ENCODE measurements at regions not wholly inside any gene's neighbourhood (a gene's known extent, or its start where the extent isn't known, plus 50 kb on each side); places are given as distances from the start of the nearest gene placed in this dataset.

GRCh38 chr5:4089087-4089486 is 493.5 kb downstream of the IRX1 start:
- no peaks in the 10 kb centered on the region for H3K79me2 ChIP-seq (ENCODE audit: insufficient read depth, low read depth, low read length)
- H4K20me1 ChIP-seq (ENCODE audit: insufficient read depth, low read length), result no peaks in the 10 kb centered on the region
- no peaks in the 10 kb centered on the region for H3K9me2 ChIP-seq (ENCODE audit: insufficient read depth, low read length)
- CTCF ChIA-PET (ENCODE audit: unreplicated experiment), result no interaction called here
- H3K27ac ChIP-seq (ENCODE audit: low read depth, low read length, poor library complexity, severe bottlenecking), result no peak overlapping the region
- H3K4me2 ChIP-seq (ENCODE audit: low read length), result no peak overlapping the region
- H3K4me3 ChIP-seq (ENCODE audit: low read depth, low read length, poor library complexity, severe bottlenecking), result no peak overlapping the region
- TF ChIP-seq CTCF (conservative IDR thresholded peaks at IDR 0.05; ENCODE audit: low read length), result no peak
- no peak overlapping the region for H2AFZ ChIP-seq (ENCODE audit: low read length)
- no TSS peak for BruUV-seq (replicated peaks)
- intact Hi-C loops (cut with micrococcal nuclease; ENCODE audit: unreplicated experiment), result no loop called here
- H3K4me1 ChIP-seq (ENCODE audit: insufficient read depth, low read length, poor library complexity, severe bottlenecking), result no peaks in the 10 kb centered on the region
- H3K36me3 ChIP-seq (ENCODE audit: insufficient read depth, low read length), result no peaks in the 10 kb centered on the region
- no peaks in the 10 kb centered on the region for H3K9me3 ChIP-seq (ENCODE audit: low read length)
- POLR2A ChIA-PET, result no interaction called here
- no peak for DNase-seq (ENCODE audit: low spot score)

GRCh38 chr5:4093236-4093635 is 497.6 kb downstream of the IRX1 start:
- Histone ChIP-seq H3K9me3 (ENCODE audit: low read length) (no peaks in the 10 kb centered on the region), H3K4me3 (ENCODE audit: low read depth, low read length, poor library complexity, severe bottlenecking) (no peak overlapping the region), H3K4me1 (ENCODE audit: insufficient read depth, low read length, poor library complexity, severe bottlenecking) (no peaks in the 10 kb centered on the region), H3K36me3 (ENCODE audit: insufficient read depth, low read length) (no peaks in the 10 kb centered on the region), H3K27ac (ENCODE audit: low read depth, low read length, poor library complexity, severe bottlenecking) (no peak overlapping the region), H3K9me2 (ENCODE audit: insufficient read depth, low read length) (no peaks in the 10 kb centered on the region), H2AFZ (ENCODE audit: low read length) (no peak overlapping the region), H3K4me2 (ENCODE audit: low read length) (no peak overlapping the region), H3K79me2 (ENCODE audit: insufficient read depth, low read depth, low read length) (no peaks in the 10 kb centered on the region), H4K20me1 (ENCODE audit: insufficient read depth, low read length) (no peaks in the 10 kb centered on the region)
- no peak for DNase-seq (ENCODE audit: low spot score)
- POLR2A ChIA-PET, result no interaction called here
- intact Hi-C loops (cut with micrococcal nuclease; ENCODE audit: unreplicated experiment), result no loop called here
- CTCF ChIA-PET (ENCODE audit: unreplicated experiment), result no interaction called here
- BruUV-seq (replicated peaks), result no TSS peak
- TF ChIP-seq EZH2phosphoT487 (IDR thresholded peaks at IDR 0.05; ENCODE audit: borderline replicate concordance, low read depth, low read length) (no peak), CTCF (conservative IDR thresholded peaks at IDR 0.05; ENCODE audit: low read length) (no peak)

- TF ChIP-seq CTCF (conservative IDR thresholded peaks at IDR 0.05; ENCODE audit: low read length) (no peak), EZH2phosphoT487 (IDR thresholded peaks at IDR 0.05; ENCODE audit: borderline replicate concordance, low read depth, low read length) (no peak)
- POLR2A ChIA-PET, result no interaction called here
These were observed 498.3 kb downstream of the IRX1 start for GRCh38 chr5:4093970-4094369.

More at GRCh38 chr5:4093970-4094369, 498.3 kb downstream of the IRX1 start:
- no peak overlapping the region for H3K27ac ChIP-seq (ENCODE audit: low read depth, low read length, poor library complexity, severe bottlenecking)
- no peak for DNase-seq (ENCODE audit: low spot score)
- intact Hi-C loops (cut with micrococcal nuclease; ENCODE audit: unreplicated experiment), result no loop called here
- no peak overlapping the region for H3K4me2 ChIP-seq (ENCODE audit: low read length)
- H3K4me3 ChIP-seq (ENCODE audit: low read depth, low read length, poor library complexity, severe bottlenecking), result no peak overlapping the region
- no peak overlapping the region for H2AFZ ChIP-seq (ENCODE audit: low read length)
- CTCF ChIA-PET (ENCODE audit: unreplicated experiment), result no interaction called here
- no peaks in the 10 kb centered on the region for H3K9me3 ChIP-seq (ENCODE audit: low read length)
- H4K20me1 ChIP-seq (ENCODE audit: insufficient read depth, low read length), result no peaks in the 10 kb centered on the region
- H3K36me3 ChIP-seq (ENCODE audit: insufficient read depth, low read length), result no peaks in the 10 kb centered on the region
- H3K4me1 ChIP-seq (ENCODE audit: insufficient read depth, low read length, poor library complexity, severe bottlenecking), result no peaks in the 10 kb centered on the region
- no TSS peak for BruUV-seq (replicated peaks)
- no peaks in the 10 kb centered on the region for H3K9me2 ChIP-seq (ENCODE audit: insufficient read depth, low read length)
- H3K79me2 ChIP-seq (ENCODE audit: insufficient read depth, low read depth, low read length), result no peaks in the 10 kb centered on the region

Data from OCI-LY7 (cell line).